Lower leg skin (tissue), 4 donors: ENCODE measurements at regions not wholly inside any gene's neighbourhood (a gene's known extent, or its start where the extent isn't known, plus 50 kb on each side); places are given as distances from the start of the nearest gene placed in this dataset.
"Not testable (repeated sequence)": the region's sequence is repeated elsewhere in the genome, so short reads cannot be mapped to it uniquely, and the experiment has no call there.

Source experiments
- DNase-seq, 2 donors: peaks; one replicate each; pipeline ENCODE4 v3.0.0-alpha.2; 2019; ENCODE audit warnings: low spot score in 2 of 2
- H3K4me3 ChIP-seq: fragments of 200-600 bp; sonication (generic); 2 replicates; pipeline ENCODE4 v1.5.1; 2017; ENCODE audit warnings: mild to moderate bottlenecking, low read depth; ENCODE audit not compliant: poor library complexity, severe bottlenecking
- CTCF ChIP-seq, 3 donors: fragments of 450-650 bp; IDR thresholded peaks; one replicate each; pipeline ENCODE4 v1.5.1; 2016; ENCODE audit warnings: antibody characterized with exemption in 3 of 3, mild to moderate bottlenecking in 3 of 3, moderate library complexity in 2 of 3
- POLR2A ChIP-seq, 2 donors: fragments of 450-650 bp; IDR thresholded peaks; one replicate each; pipeline ENCODE4 v1.6.1; 2016 to 2017; ENCODE audit warnings: antibody characterized with exemption in 2 of 2, mild to moderate bottlenecking in 1 of 2, moderate library complexity in 1 of 2
- WGBS, 2 donors: methylation state at CpG; one replicate each; pipeline ENCODE4 v1.1.5; 2018; 5-methylcytosine and 5-hydroxymethylcytosine counted together
- intact Hi-C: fragments of 100-400 bp; cut with DNase I; formaldehyde crosslinking; loops from one replicate; pipeline ENCODE4 v1.15.0; 2023; ENCODE audit warnings: low total_unique reads

- intact Hi-C loops = no loop called here
- peak in 1 of 2 donors; percentile 62 for DNase-seq
- TF ChIP-seq CTCF (IDR thresholded peaks at IDR 0.05) (no peak), POLR2A (IDR thresholded peaks at IDR 0.05) (no peak)
- H3K4me3 ChIP-seq = peak overlapping the region; percentile 15
- 39 to 49% methylated on average over 14 of the region's 14 CpGs for WGBS, 2 donors
Observed at GRCh38 chrX:1105671-1106419, 106.6 kb downstream of the CRLF2 start.

GRCh38 chrX:1105031-1105430 lies 107.4 kb downstream of the CRLF2 start:
- 94 to 95% methylated on average over 17 of the region's 17 CpGs for WGBS, 2 donors
- intact Hi-C loops, H3K4me3 ChIP-seq: not testable (repeated sequence)
- peak in 1 of 2 donors; percentile 72 for DNase-seq

- WGBS, 2 donors = 65 to 79% methylated on average over 4 of the region's 4 CpGs
- no peak overlapping the region for H3K4me3 ChIP-seq
- intact Hi-C loops = no loop called here
Observed at GRCh38 chrX:1103360-1103759, 109.1 kb downstream of the CRLF2 start.

GRCh38 chrX:1102786-1103185 lies 109.7 kb downstream of the CRLF2 start:
- DNase-seq = peak in 1 of 2 donors; percentile 21
- WGBS, 2 donors = 57 to 74% methylated on average over 3 of the region's 3 CpGs
- H3K4me3 ChIP-seq = no peak overlapping the region
- TF ChIP-seq POLR2A (IDR thresholded peaks at IDR 0.05) = no peak
- TF ChIP-seq CTCF (IDR thresholded peaks at IDR 0.05) = no peak
- intact Hi-C loops = no loop called here

More at GRCh38 chrX:1103360-1103759, 109.1 kb downstream of the CRLF2 start:
- DNase-seq = no peak
- TF ChIP-seq POLR2A (IDR thresholded peaks at IDR 0.05) (no peak), CTCF (IDR thresholded peaks at IDR 0.05) (no peak)

- H3K4me3 ChIP-seq, intact Hi-C loops, DNase-seq: not testable (repeated sequence)
Observed at GRCh38 chrX:1102221-1102620, 110.2 kb downstream of the CRLF2 start.

GRCh38 chrX:1099146-1099770 lies 113.2 kb downstream of the CRLF2 start:
- 73 to 87% methylated on average over 9 of the region's 9 CpGs for WGBS, 2 donors

More at GRCh38 chrX:1099146-1099770, 113.2 kb downstream of the CRLF2 start:
- DNase-seq = no peak
- intact Hi-C loops = no loop called here
- no peak overlapping the region for H3K4me3 ChIP-seq
- no peak for TF ChIP-seq CTCF (IDR thresholded peaks at IDR 0.05)
- TF ChIP-seq POLR2A (IDR thresholded peaks at IDR 0.05) = no peak
